GM10266 (cell line): ENCODE measurements at regions not wholly inside any gene's neighbourhood (a gene's known extent, or its start where the extent isn't known, plus 50 kb on each side); places are given as distances from the start of the nearest gene placed in this dataset.
A peak's percentile ranks its signal among the peaks of the same experiment; 100 is the strongest.

ENCODE experiments used
- DNase-seq: peaks from one replicate; pipeline ENCODE4 v3.0.0; 2012; ENCODE audit errors: extremely low spot score
- CTCF ChIP-seq: IDR thresholded peaks from 2 replicates; pipeline ENCODE4 v1.5.1; 2012; ENCODE audit warnings: mild to moderate bottlenecking, low read depth; ENCODE audit not compliant: control insufficient read depth, insufficient read depth; ENCODE audit errors: missing control alignments

- no peak for TF ChIP-seq CTCF
- DNase-seq = no peak
Measured at GRCh38 chr11:95515371-95515770, 274.2 kb downstream of the FAM76B start.

- no peak for TF ChIP-seq CTCF
- no peak for DNase-seq
Measured at GRCh38 chr11:95514416-95515110, 275.0 kb downstream of the FAM76B start.

- no peak for DNase-seq
- TF ChIP-seq CTCF = no peak
Measured at GRCh38 chr11:95512682-95513081, 276.9 kb downstream of the FAM76B start.

GRCh38 chr11:95512177-95512576 lies 277.4 kb downstream of the FAM76B start:
- DNase-seq = no peak
- TF ChIP-seq CTCF = no peak

- DNase-seq = no peak
- no peak for TF ChIP-seq CTCF
Measured at GRCh38 chr11:95508219-95508890, 277.4 kb upstream of the SESN3 start.

- no peak for DNase-seq
- peak; percentile 11 for TF ChIP-seq CTCF
Measured at GRCh38 chr11:95507794-95508193, 276.8 kb upstream of the SESN3 start.

- DNase-seq = no peak
- no peak for TF ChIP-seq CTCF
Measured at GRCh38 chr11:95506777-95507176, 275.8 kb upstream of the SESN3 start.
